A673 (cell line): ENCODE measurements at regions not wholly inside any gene's neighbourhood (a gene's known extent, or its start where the extent isn't known, plus 50 kb on each side); places are given as distances from the start of the nearest gene placed in this dataset.

ENCODE experiments used
- BruUV-seq: library from RNA; stranded (reverse); fragments of 400-500 nt; replicated peaks from 2 replicates; lab custom pipeline; 2021; lab: Mats Ljungman, UMichigan
- CTCF ChIA-PET: fragments of 300-600 bp; sonication (Branson Sonifier 250); formaldehyde crosslinking; loops from one replicate; lab custom pipeline; 2022; ENCODE audit warnings: antibody characterized with exemption; lab: Charles Lee
- POLR2A ChIA-PET: fragments of 300-600 bp; sonication (Branson Sonifier 250); formaldehyde crosslinking; loops from one replicate; lab custom pipeline; 2022; ENCODE audit warnings: antibody characterized with exemption; ENCODE audit not compliant: low non-redundant PET; lab: Charles Lee
- DNase-seq: peaks from one replicate; pipeline ENCODE4 v3.0.0-alpha.2; 2015; ENCODE audit warnings: low spot score
- H3K27ac ChIP-seq: fragments of 200-600 bp; sonication (generic); 2 replicates; pipeline ENCODE4 v1.5.1; 2016; ENCODE audit warnings: mixed run types, low read depth, mild to moderate bottlenecking, mixed read lengths, antibody characterized with exemption, low read length; ENCODE audit not compliant: poor library complexity, severe bottlenecking
- H3K27me3 ChIP-seq: fragments of 200-600 bp; sonication (generic); replicated peaks from 2 replicates; pipeline ENCODE4 v1.6.1; 2017; ENCODE audit warnings: mixed run types, low read depth, mild to moderate bottlenecking, mixed read lengths, antibody characterized with exemption, low read length; ENCODE audit not compliant: insufficient read depth, poor library complexity
- H3K36me3 ChIP-seq: fragments of 200-600 bp; sonication (generic); 2 replicates; pipeline ENCODE4 v1.6.1; 2016; ENCODE audit warnings: mixed run types, mild to moderate bottlenecking, mixed read lengths, antibody characterized with exemption, low read length; ENCODE audit not compliant: insufficient read depth, poor library complexity, severe bottlenecking
- H3K4me1 ChIP-seq: fragments of 200-600 bp; sonication (generic); 2 replicates; pipeline ENCODE4 v1.6.1; 2017; ENCODE audit warnings: mixed run types, mild to moderate bottlenecking, mixed read lengths, antibody characterized with exemption, low read length; ENCODE audit not compliant: insufficient read depth, poor library complexity, severe bottlenecking
- H3K4me3 ChIP-seq: fragments of 200-600 bp; sonication (generic); 2 replicates; pipeline ENCODE4 v1.5.1; 2016; ENCODE audit warnings: low read depth, mixed run types, mild to moderate bottlenecking, mixed read lengths, low read length; ENCODE audit not compliant: poor library complexity, severe bottlenecking
- H3K9me3 ChIP-seq: fragments of 200-600 bp; sonication (generic); 2 replicates; pipeline ENCODE4 v1.6.1; 2016; ENCODE audit warnings: mixed run types, low read depth, mild to moderate bottlenecking, mixed read lengths, antibody characterized with exemption, low read length; ENCODE audit not compliant: poor library complexity, severe bottlenecking
- CTCF ChIP-seq: fragments of 300-800, 200-600 bp; sonication (generic); conservative IDR thresholded peaks from 2 replicates; pipeline ENCODE4 v1.5.1; 2017; ENCODE audit warnings: low read depth, mild to moderate bottlenecking, antibody characterized with exemption, low read length, moderate library complexity, mixed read lengths
- EZH2 ChIP-seq: fragments of 200-600 bp; sonication (generic); IDR thresholded peaks from 2 replicates; pipeline ENCODE4 v1.6.1; 2017; ENCODE audit warnings: borderline replicate concordance, low read depth, mild to moderate bottlenecking, mixed read lengths, antibody characterized with exemption, low read length; ENCODE audit not compliant: poor library complexity, severe bottlenecking
- intact Hi-C: fragments of 100-400 bp; cut with micrococcal nuclease; formaldehyde crosslinking; loops from one replicate; pipeline ENCODE4 v1.10.0; 2022; ENCODE audit not compliant: unreplicated experiment

- ChIA-PET CTCF (no interaction called here), POLR2A (no interaction called here)
- TF ChIP-seq CTCF (no peak), EZH2 (no peak)
- no TSS peak for BruUV-seq
- Histone ChIP-seq H3K27me3 (no peaks in the 10 kb centered on the region), H3K36me3 (no peaks in the 10 kb centered on the region), H3K27ac (no peak overlapping the region), H3K4me1 (no peaks in the 10 kb centered on the region), H3K9me3 (no peaks in the 10 kb centered on the region), H3K4me3 (no peak overlapping the region)
- no peak for DNase-seq
- intact Hi-C loops, result no loop called here
These were observed 1128.3 kb upstream of the FLRT2 start for GRCh38 chr14:84401631-84402030.

- H3K27me3 ChIP-seq, result no peaks in the 10 kb centered on the region
- no peak overlapping the region for H3K4me3 ChIP-seq
- intact Hi-C loops, result no loop called here
- no peaks in the 10 kb centered on the region for H3K4me1 ChIP-seq
- DNase-seq, result no peak
- no peaks in the 10 kb centered on the region for H3K36me3 ChIP-seq
- CTCF ChIA-PET, result no interaction called here
- BruUV-seq, result no TSS peak
- no peak overlapping the region for H3K27ac ChIP-seq
- POLR2A ChIA-PET, result no interaction called here
- no peaks in the 10 kb centered on the region for H3K9me3 ChIP-seq
- TF ChIP-seq CTCF, result no peak
- TF ChIP-seq EZH2, result no peak
These were observed 1126.4 kb upstream of the FLRT2 start for GRCh38 chr14:84403585-84403984.

- Histone ChIP-seq H3K27me3 (no peaks in the 10 kb centered on the region), H3K36me3 (no peaks in the 10 kb centered on the region), H3K27ac (no peak overlapping the region), H3K4me1 (no peaks in the 10 kb centered on the region), H3K4me3 (no peak overlapping the region), H3K9me3 (no peaks in the 10 kb centered on the region)
- BruUV-seq, result no TSS peak
- ChIA-PET CTCF (no interaction called here), POLR2A (no interaction called here)
- no peak for DNase-seq
- TF ChIP-seq CTCF (no peak), EZH2 (no peak)
- intact Hi-C loops, result no loop called here
These were observed 1125.7 kb upstream of the FLRT2 start for GRCh38 chr14:84404246-84404645.
